ENCODE measurements at regions not wholly inside any gene's neighbourhood (a gene's known extent, or its start where the extent isn't known, plus 50 kb on each side); places are given as distances from the start of the nearest gene placed in this dataset.
"Not testable (repeated sequence)": the region's sequence is repeated elsewhere in the genome, so short reads cannot be mapped to it uniquely, and the experiment has no call there.

GRCh38 chr13:58343076-58343475 lies 711.5 kb downstream of the PCDH17 start:
- Histone ChIP-seq H3K9me2 (ENCODE audit: insufficient read depth, low read length) (no peaks in the 10 kb centered on the region), H3K9ac (ENCODE audit: low read length) (no peak overlapping the region), H3K27ac (ENCODE audit: low read length) (no peak overlapping the region), H3K27me3 (ENCODE audit: insufficient read depth, low read depth, low read length) (no peaks in the 10 kb centered on the region), H3K9me3 (ENCODE audit: low read length) (no peaks in the 10 kb centered on the region), H3K4me2 (ENCODE audit: low read length) (no peak overlapping the region), H3K36me3 (ENCODE audit: insufficient read depth, low read length) (no peaks in the 10 kb centered on the region), H3K79me2 (replicated peaks; ENCODE audit: insufficient read depth, low read length) (no peaks in the 10 kb centered on the region), H4K20me1 (ENCODE audit: insufficient read depth) (no peaks in the 10 kb centered on the region), H2AFZ (ENCODE audit: low read depth, low read length) (no peak overlapping the region), H3K4me3 (ENCODE audit: low read length) (no peak overlapping the region), H3F3A (ENCODE audit: insufficient read depth, low read length, poor library complexity, severe bottlenecking) (no peaks in the 10 kb centered on the region)
- TF ChIP-seq REST (IDR thresholded peaks at IDR 0.05; ENCODE audit: borderline replicate concordance): no peak
- no peak for TF ChIP-seq EP300 (conservative IDR thresholded peaks at IDR 0.05; ENCODE audit: poor library complexity, severe bottlenecking)
- no peak for TF ChIP-seq CTCF (IDR thresholded peaks at IDR 0.05; ENCODE audit: poor library complexity, severe bottlenecking)
- no peak for TF ChIP-seq RAD21 (conservative IDR thresholded peaks at IDR 0.05)
- TF ChIP-seq EZH2 (IDR thresholded peaks at IDR 0.05; ENCODE audit: borderline replicate concordance, insufficient read depth, low read length, poor library complexity, severe bottlenecking): no peak
- no peak for TF ChIP-seq MXI1 (conservative IDR thresholded peaks at IDR 0.05; ENCODE audit: poor library complexity, severe bottlenecking)
- no peak for TF ChIP-seq TAF1 (IDR thresholded peaks at IDR 0.05; ENCODE audit: low read depth)
- no peak for TF ChIP-seq SMC3 (conservative IDR thresholded peaks at IDR 0.05; ENCODE audit: poor library complexity)
- no peak for TF ChIP-seq POLR2AphosphoS5 (IDR thresholded peaks at IDR 0.05)

- H3K9ac ChIP-seq (ENCODE audit: low read length); H2AFZ ChIP-seq (ENCODE audit: low read depth, low read length); H4K20me1 ChIP-seq (ENCODE audit: insufficient read depth); H3K36me3 ChIP-seq (ENCODE audit: insufficient read depth, low read length); H3K4me2 ChIP-seq (ENCODE audit: low read length); H3K9me3 ChIP-seq (ENCODE audit: low read length); H3K9me2 ChIP-seq (ENCODE audit: insufficient read depth, low read length); H3K27me3 ChIP-seq (ENCODE audit: insufficient read depth, low read depth, low read length); H3K27ac ChIP-seq (ENCODE audit: low read length); H3K79me2 ChIP-seq (replicated peaks; ENCODE audit: insufficient read depth, low read length); H3K4me3 ChIP-seq (ENCODE audit: low read length); H3F3A ChIP-seq (ENCODE audit: insufficient read depth, low read length, poor library complexity, severe bottlenecking): not testable (repeated sequence)
These were observed 720.6 kb downstream of the PCDH17 start for GRCh38 chr13:58352100-58352499.

GRCh38 chr13:58369936-58370335 lies 738.4 kb downstream of the PCDH17 start:
- H4K20me1 ChIP-seq (ENCODE audit: insufficient read depth): no peaks in the 10 kb centered on the region
- H2AFZ ChIP-seq (ENCODE audit: low read depth, low read length): no peak overlapping the region
- H3K79me2 ChIP-seq (replicated peaks; ENCODE audit: insufficient read depth, low read length): no peaks in the 10 kb centered on the region
- no peaks in the 10 kb centered on the region for H3K9me2 ChIP-seq (ENCODE audit: insufficient read depth, low read length)
- no peaks in the 10 kb centered on the region for H3F3A ChIP-seq (ENCODE audit: insufficient read depth, low read length, poor library complexity, severe bottlenecking)
- H3K4me3 ChIP-seq (ENCODE audit: low read length): no peak overlapping the region
- H3K27me3 ChIP-seq (ENCODE audit: insufficient read depth, low read depth, low read length): no peaks in the 10 kb centered on the region
- H3K36me3 ChIP-seq (ENCODE audit: insufficient read depth, low read length): no peaks in the 10 kb centered on the region
- no peak overlapping the region for H3K9ac ChIP-seq (ENCODE audit: low read length)
- no peak overlapping the region for H3K4me2 ChIP-seq (ENCODE audit: low read length)
- H3K27ac ChIP-seq (ENCODE audit: low read length): no peak overlapping the region
- H3K9me3 ChIP-seq (ENCODE audit: low read length): no peaks in the 10 kb centered on the region
- TF ChIP-seq TAF1 (IDR thresholded peaks at IDR 0.05; ENCODE audit: low read depth) (no peak), EP300 (conservative IDR thresholded peaks at IDR 0.05; ENCODE audit: poor library complexity, severe bottlenecking) (no peak), MXI1 (conservative IDR thresholded peaks at IDR 0.05; ENCODE audit: poor library complexity, severe bottlenecking) (no peak), CTCF (IDR thresholded peaks at IDR 0.05; ENCODE audit: poor library complexity, severe bottlenecking) (no peak), SMC3 (conservative IDR thresholded peaks at IDR 0.05; ENCODE audit: poor library complexity) (no peak), EZH2 (IDR thresholded peaks at IDR 0.05; ENCODE audit: borderline replicate concordance, insufficient read depth, low read length, poor library complexity, severe bottlenecking) (no peak), REST (IDR thresholded peaks at IDR 0.05; ENCODE audit: borderline replicate concordance) (no peak), POLR2AphosphoS5 (IDR thresholded peaks at IDR 0.05) (no peak), RAD21 (conservative IDR thresholded peaks at IDR 0.05) (no peak)
